K562 (cell line): ENCODE measurements at regions not wholly inside any gene's neighbourhood (a gene's known extent, or its start where the extent isn't known, plus 50 kb on each side); places are given as distances from the start of the nearest gene placed in this dataset.

Experiments
- ATAC-seq: fragments of 200-7000 bp; cut with Tn5 transposase; 3 replicates; pipeline ENCODE4 v1.9.1; 2020; ENCODE audit warnings: moderate library complexity
- BruUV-seq: library from RNA; stranded (reverse); fragments of 400-500 nt; replicated peaks from 2 replicates; lab custom pipeline; 2021; lab: Mats Ljungman, UMichigan
- CTCF ChIA-PET: fragments of 300-600 bp; formaldehyde crosslinking; extraction: SDS; loops from one replicate; lab custom pipeline; 2021; ENCODE audit warnings: low intra/inter-chr PET ratio; lab: Yijun Ruan, JAX
- POLR2A ChIA-PET: fragments of 300-600, 350-650 bp; sonication (Branson Sonifier 250); formaldehyde crosslinking; extraction: SDS; loops from one replicate; lab custom pipeline; 2021; ENCODE audit warnings: antibody characterized with exemption, inconsistent platforms; lab: Yijun Ruan, JAX
- DNase-seq, 4 experiments: peaks; one replicate each; pipeline versions ENCODE4 v3.0.0 to v3.0.0-alpha.2; 2011 to 2018; ENCODE audit warnings: low spot score in 3 of 4, mixed read lengths in 3 of 4; ENCODE audit errors: extremely low read depth in 1 of 4
- FAIRE-seq: peaks from 2 replicates; lab custom pipeline; 2011; peaks lifted over from hg19 to GRCh38; lab: Jason Lieb, UNC
- H2AFZ ChIP-seq: 2 replicates; pipeline ENCODE4 v1.6.0; 2011; ENCODE audit warnings: low read depth, low read length, control low read depth, inconsistent platforms
- H3K27ac ChIP-seq: fragments of 200-600 bp; 3 replicates; pipeline ENCODE4 v1.8.0; 2011; ENCODE audit warnings: low read depth, mild to moderate bottlenecking, control low read depth, inconsistent platforms, low read length, moderate library complexity, mixed read lengths; ENCODE audit errors: extremely low read depth
- H3K27me3 ChIP-seq, 2 experiments: fragments of 300-600 bp in 1 of 2; 2 replicates in 1 of 2; 3 replicates in 1 of 2; pipeline versions ENCODE4 v1.6.0 to v1.8.0; 2011; ENCODE audit warnings: inconsistent platforms in 2 of 2, low read length in 2 of 2, mild to moderate bottlenecking in 1 of 2, mixed read lengths in 1 of 2, moderate library complexity in 1 of 2; ENCODE audit not compliant: control insufficient read depth in 2 of 2, insufficient read depth in 2 of 2
- H3K36me3 ChIP-seq: fragments of 300-600 bp; 3 replicates; pipeline ENCODE4 v1.8.0; 2011; ENCODE audit warnings: mild to moderate bottlenecking, low read length, inconsistent platforms; ENCODE audit not compliant: control insufficient read depth, insufficient read depth
- H3K4me1 ChIP-seq, 2 experiments: fragments of 200-600 bp in 1 of 2; replicated peaks in 1 of 2; 2 replicates in 1 of 2; 3 replicates in 1 of 2; pipeline versions ENCODE4 v1.5.1 to v1.8.0; 2011; ENCODE audit warnings: inconsistent platforms in 2 of 2, low read length in 2 of 2, mild to moderate bottlenecking in 1 of 2, mixed read lengths in 1 of 2, moderate library complexity in 1 of 2; ENCODE audit not compliant: control insufficient read depth in 2 of 2, insufficient read depth in 2 of 2
- H3K4me2 ChIP-seq: 2 replicates; pipeline ENCODE4 v1.6.1; 2011; ENCODE audit warnings: low read length, control low read depth, inconsistent platforms, mixed read lengths; ENCODE audit not compliant: insufficient read depth
- H3K4me3 ChIP-seq: fragments of 200-600 bp; sonication (generic), shearing (Covaris generic); 2 replicates; pipeline ENCODE4 v1.5.1; 2016; ENCODE audit warnings: control low read depth, inconsistent platforms
- H3K79me2 ChIP-seq: fragments of 200-600 bp; 3 replicates; pipeline ENCODE4 v1.8.0; 2011; ENCODE audit warnings: low read length, inconsistent platforms; ENCODE audit not compliant: control insufficient read depth, insufficient read depth
- H3K9ac ChIP-seq, 2 experiments: 2 replicates each; pipeline versions ENCODE4 v1.6.0 to v1.6.1; 2011; ENCODE audit warnings: low read depth in 2 of 2, low read length in 2 of 2, control low read depth in 1 of 2, inconsistent platforms in 1 of 2, mild to moderate bottlenecking in 1 of 2, mixed read lengths in 1 of 2; ENCODE audit not compliant: insufficient read depth in 1 of 2
- H3K9me1 ChIP-seq: one replicate; pipeline ENCODE4 v1.6.0; 2011; ENCODE audit warnings: inconsistent platforms, mild to moderate bottlenecking, low read length, moderate library complexity; ENCODE audit not compliant: control insufficient read depth, insufficient read depth
- H3K9me3 ChIP-seq: replicated peaks from 2 replicates; pipeline ENCODE4 v1.5.1; 2011; ENCODE audit warnings: low read depth, low read length, inconsistent platforms; ENCODE audit not compliant: control insufficient read depth, insufficient read depth
- H4K20me1 ChIP-seq: replicated peaks from 2 replicates; pipeline ENCODE4 v1.6.1; 2011; ENCODE audit warnings: low read length, inconsistent platforms, mixed read lengths; ENCODE audit not compliant: control insufficient read depth, insufficient read depth
- ARID2 ChIP-seq: fragments of 450-650 bp; IDR thresholded peaks from 2 replicates; pipeline ENCODE4 v1.6.1; 2017; ENCODE audit warnings: antibody characterized with exemption, mild to moderate bottlenecking
- BRCA1 ChIP-seq, 2 experiments: fragments of 450-650 bp in 1 of 2; sonication (generic) in 1 of 2; formaldehyde crosslinking in 1 of 2; IDR thresholded peaks; 2 replicates each; pipeline versions ENCODE4 v1.5.0 to v1.6.1; 2017 to 2020; ENCODE audit warnings: mild to moderate bottlenecking in 1 of 2, missing genetic modification reagents in 1 of 2
- EP400 ChIP-seq: fragments of 450-650 bp; IDR thresholded peaks from 2 replicates; pipeline ENCODE4 v1.6.1; 2017; ENCODE audit warnings: antibody characterized with exemption, mild to moderate bottlenecking, moderate library complexity
- GTF3C2 ChIP-seq: IDR thresholded peaks from 3 replicates; pipeline ENCODE4 v1.6.1; 2011; ENCODE audit warnings: borderline replicate concordance, mild to moderate bottlenecking, moderate library complexity; ENCODE audit not compliant: insufficient read length; ENCODE audit errors: extremely low read depth
- MAFF ChIP-seq: IDR thresholded peaks from 2 replicates; pipeline ENCODE4 v1.6.1; 2012; ENCODE audit warnings: low read length, improper control_type of control experiment
- OTX1 ChIP-seq: fragments of 450-650 bp; formaldehyde crosslinking; IDR thresholded peaks from 2 replicates; pipeline ENCODE4 v1.4.0; 2022; ENCODE audit warnings: mild to moderate bottlenecking
- TARDBP ChIP-seq: fragments of 450-650 bp; IDR thresholded peaks from 2 replicates; pipeline ENCODE4 v1.6.1; 2016
- WGBS: fragments of 100-300 bp; shearing (Covaris generic); methylation state at CpG from one replicate; pipeline ENCODE4 v1.1.6; 2016; ENCODE audit warnings: low coverage, mixed read lengths; ENCODE audit not compliant: insufficient coverage; ENCODE audit errors: missing lambda C conversion rate; 5-methylcytosine and 5-hydroxymethylcytosine counted together
- in situ Hi-C: fragments of 300-500 bp; cut with MboI; formaldehyde crosslinking; loops from 4 replicates; pipeline ENCODE4 v1.15.0; 2018; ENCODE audit warnings: inconsistent platforms, mixed read lengths
- intact Hi-C: fragments of 100-400 bp; cut with micrococcal nuclease; formaldehyde crosslinking; loops from 2 replicates; pipeline ENCODE4 v1.14.2; 2022
- TF ChIP-seq, protein P1 (sequence below): fragments of 200-800 bp; sonication (Bioruptor generic); IDR thresholded peaks from 2 replicates; pipeline ENCODE4 v1.6.1; 2017; ENCODE audit warnings: missing genetic modification characterization, missing compliant biosample characterization

DNA sequence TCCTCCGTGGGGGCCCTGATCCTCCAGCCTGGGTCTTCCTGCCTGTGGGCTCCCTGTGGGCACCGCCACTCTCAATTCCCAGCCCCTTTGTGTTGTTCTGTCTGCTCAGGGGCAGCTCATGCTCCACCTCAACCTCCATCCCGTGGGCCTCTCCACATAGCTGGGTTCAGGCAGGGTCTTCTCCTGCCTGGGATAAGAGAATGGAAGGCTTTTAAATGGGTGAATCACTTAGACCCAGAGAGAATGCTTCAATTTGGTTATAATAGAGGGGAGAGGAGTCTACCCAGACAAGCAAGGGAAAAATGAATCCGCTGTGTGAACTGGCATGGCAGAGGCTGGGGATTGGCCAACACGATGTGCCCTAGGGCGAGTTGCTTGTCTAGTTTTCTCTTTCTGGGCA, 138.4 kb upstream of the MYCN start:
- BruUV-seq = no TSS peak
- peaks cover 28 to 63% of the 10 kb centered on the region in 2 experiments for H3K27me3 ChIP-seq
- no peak overlapping the region for H3K4me3 ChIP-seq
- no peak overlapping the region for H3K9ac ChIP-seq
- in situ Hi-C loops (no loop called here), intact Hi-C loops (no loop called here)
- no peaks in the 10 kb centered on the region for H3K4me1 ChIP-seq
- no peaks in the 10 kb centered on the region for H3K36me3 ChIP-seq
- H3K4me2 ChIP-seq = no peak overlapping the region
- TF ChIP-seq OTX1 (CRISPR knock-in tag) (no peak), GTF3C2 (no peak), EP400 (no peak), MAFF (no peak), ARID2 (no peak), BRCA1 (IDR thresholded peaks at IDR 0.05) (no peak), BRCA1 (CRISPR knock-in tag; IDR thresholded peaks at IDR 0.05) (no peak), TARDBP (no peak)
- TF ChIP-seq, protein P1, sequence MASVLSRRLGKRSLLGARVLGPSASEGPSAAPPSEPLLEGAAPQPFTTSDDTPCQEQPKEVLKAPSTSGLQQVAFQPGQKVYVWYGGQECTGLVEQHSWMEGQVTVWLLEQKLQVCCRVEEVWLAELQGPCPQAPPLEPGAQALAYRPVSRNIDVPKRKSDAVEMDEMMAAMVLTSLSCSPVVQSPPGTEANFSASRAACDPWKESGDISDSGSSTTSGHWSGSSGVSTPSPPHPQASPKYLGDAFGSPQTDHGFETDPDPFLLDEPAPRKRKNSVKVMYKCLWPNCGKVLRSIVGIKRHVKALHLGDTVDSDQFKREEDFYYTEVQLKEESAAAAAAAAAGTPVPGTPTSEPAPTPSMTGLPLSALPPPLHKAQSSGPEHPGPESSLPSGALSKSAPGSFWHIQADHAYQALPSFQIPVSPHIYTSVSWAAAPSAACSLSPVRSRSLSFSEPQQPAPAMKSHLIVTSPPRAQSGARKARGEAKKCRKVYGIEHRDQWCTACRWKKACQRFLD (CRISPR knock-in tag) = no peak
- no peak overlapping the region for H2AFZ ChIP-seq
- H3K9me3 ChIP-seq = no peaks in the 10 kb centered on the region
- no peak for DNase-seq
- FAIRE-seq = no peak
- WGBS = 6% methylated on average over 6 of the region's 6 CpGs
- no peaks in the 10 kb centered on the region for H3K79me2 ChIP-seq
- no peak for ATAC-seq
- H4K20me1 ChIP-seq = no peaks in the 10 kb centered on the region
- H3K27ac ChIP-seq = no peak overlapping the region
- POLR2A ChIA-PET = interaction anchor here (0.7 kb wide), 1 partner anchor 10 kb away, joined by 3 read pairs; no protein-coding TSS in a partner anchor
- peaks cover 4% of the 10 kb centered on the region for H3K9me1 ChIP-seq
- CTCF ChIA-PET = no interaction called here
